WTC11 (cell line): ENCODE measurements at regions not wholly inside any gene's neighbourhood (a gene's known extent, or its start where the extent isn't known, plus 50 kb on each side); places are given as distances from the start of the nearest gene placed in this dataset.

Experiments
- NFYB ChIP-seq: sonication (generic); formaldehyde crosslinking; conservative IDR thresholded peaks from 2 replicates; pipeline ENCODE4 v1.8.0; 2022; ENCODE audit warnings: low read depth, missing genetic modification reagents
- NR3C1 ChIP-seq: sonication (generic); formaldehyde crosslinking; conservative IDR thresholded peaks from 2 replicates; pipeline ENCODE4 v1.8.1; 2023; ENCODE audit warnings: low read depth, mild to moderate bottlenecking, missing genetic modification reagents
- SP1 ChIP-seq: sonication (generic); formaldehyde crosslinking; conservative IDR thresholded peaks from 2 replicates; pipeline ENCODE4 v1.8.1; 2022; ENCODE audit warnings: missing genetic modification reagents
- TF ChIP-seq, protein P1 (sequence below): sonication (generic); formaldehyde crosslinking; IDR thresholded peaks from 2 replicates; pipeline ENCODE4 v1.8.0; 2022; ENCODE audit warnings: missing genetic modification reagents

- TF ChIP-seq, protein P1, sequence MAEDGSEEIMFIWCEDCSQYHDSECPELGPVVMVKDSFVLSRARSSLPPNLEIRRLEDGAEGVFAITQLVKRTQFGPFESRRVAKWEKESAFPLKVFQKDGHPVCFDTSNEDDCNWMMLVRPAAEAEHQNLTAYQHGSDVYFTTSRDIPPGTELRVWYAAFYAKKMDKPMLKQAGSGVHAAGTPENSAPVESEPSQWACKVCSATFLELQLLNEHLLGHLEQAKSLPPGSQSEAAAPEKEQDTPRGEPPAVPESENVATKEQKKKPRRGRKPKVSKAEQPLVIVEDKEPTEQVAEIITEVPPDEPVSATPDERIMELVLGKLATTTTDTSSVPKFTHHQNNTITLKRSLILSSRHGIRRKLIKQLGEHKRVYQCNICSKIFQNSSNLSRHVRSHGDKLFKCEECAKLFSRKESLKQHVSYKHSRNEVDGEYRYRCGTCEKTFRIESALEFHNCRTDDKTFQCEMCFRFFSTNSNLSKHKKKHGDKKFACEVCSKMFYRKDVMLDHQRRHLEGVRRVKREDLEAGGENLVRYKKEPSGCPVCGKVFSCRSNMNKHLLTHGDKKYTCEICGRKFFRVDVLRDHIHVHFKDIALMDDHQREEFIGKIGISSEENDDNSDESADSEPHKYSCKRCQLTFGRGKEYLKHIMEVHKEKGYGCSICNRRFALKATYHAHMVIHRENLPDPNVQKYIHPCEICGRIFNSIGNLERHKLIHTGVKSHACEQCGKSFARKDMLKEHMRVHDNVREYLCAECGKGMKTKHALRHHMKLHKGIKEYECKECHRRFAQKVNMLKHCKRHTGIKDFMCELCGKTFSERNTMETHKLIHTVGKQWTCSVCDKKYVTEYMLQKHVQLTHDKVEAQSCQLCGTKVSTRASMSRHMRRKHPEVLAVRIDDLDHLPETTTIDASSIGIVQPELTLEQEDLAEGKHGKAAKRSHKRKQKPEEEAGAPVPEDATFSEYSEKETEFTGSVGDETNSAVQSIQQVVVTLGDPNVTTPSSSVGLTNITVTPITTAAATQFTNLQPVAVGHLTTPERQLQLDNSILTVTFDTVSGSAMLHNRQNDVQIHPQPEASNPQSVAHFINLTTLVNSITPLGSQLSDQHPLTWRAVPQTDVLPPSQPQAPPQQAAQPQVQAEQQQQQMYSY (CRISPR knock-in tag) = no peak
- TF ChIP-seq NFYB (CRISPR knock-in tag) (no peak), NR3C1 (CRISPR knock-in tag) (no peak), SP1 (no peak)
Measured at GRCh38 chr18:40576507-40577115, 1378.4 kb upstream of the PIK3C3 start.
